ENCODE measurements at regions not wholly inside any gene's neighbourhood (a gene's known extent, or its start where the extent isn't known, plus 50 kb on each side); places are given as distances from the start of the nearest gene placed in this dataset.

DNA sequence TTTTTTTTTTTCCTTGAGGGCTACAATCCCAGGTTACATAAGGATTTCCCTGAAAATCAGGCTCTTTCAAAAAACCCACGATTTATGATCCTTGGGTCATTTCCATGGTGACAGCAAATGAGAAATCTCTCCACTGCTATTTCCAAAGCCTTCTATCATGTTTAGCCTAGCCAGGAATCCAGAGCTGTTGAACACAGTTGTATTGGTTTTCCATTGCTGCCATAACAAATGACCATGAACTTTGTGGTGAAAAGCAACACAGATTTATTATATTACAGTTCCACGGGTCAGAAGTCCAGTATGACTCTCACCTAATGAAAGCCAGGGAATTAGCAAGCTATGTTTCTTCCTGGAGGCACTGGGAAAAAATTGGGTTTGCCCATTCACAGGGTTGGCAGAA is 106.6 kb downstream of the MAF start:
- Histone ChIP-seq H3F3A (replicated peaks; ENCODE audit: insufficient read depth) (no peaks in the 10 kb centered on the region), H3K79me2 (ENCODE audit: insufficient read depth) (no peaks in the 10 kb centered on the region), H3K4me2 (no peak overlapping the region), H3K9ac (no peak overlapping the region), H3K4me3 (ENCODE audit: low read depth in 2 of 2, low read length in 1 of 2) (no peak overlapping the region), H3K9me2 (no peaks in the 10 kb centered on the region), H3K4me1 (ENCODE audit: control insufficient read depth in 1 of 2, insufficient read depth in 2 of 2, low read depth in 1 of 2, low read length in 1 of 2) (no peaks in the 10 kb centered on the region), H3K27me3 (ENCODE audit: insufficient read depth) (no peaks in the 10 kb centered on the region), H3K27ac (ENCODE audit: low read depth in 2 of 2, low read length in 1 of 2) (no peak overlapping the region), H3K36me3 (replicated peaks in 1 of 2; ENCODE audit: control insufficient read depth in 1 of 2, insufficient read depth in 2 of 2, low read length in 1 of 2) (no peaks in the 10 kb centered on the region), H2AFZ (ENCODE audit: low read depth) (no peak overlapping the region), H4K20me1 (ENCODE audit: insufficient read depth) (no peaks in the 10 kb centered on the region), H3K9me3 (no peaks in the 10 kb centered on the region; the same call in 1 of the 2 replicates)
- WGBS (ENCODE audit: low lambda C conversion rate): 13% methylated on average over 2 of the region's 2 CpGs
- POLR2A ChIA-PET: no interaction called here
- DNase-seq: no peak
- TF ChIP-seq RFX5 (IDR thresholded peaks at IDR 0.05; ENCODE audit: low read length) (no peak), JUND (IDR thresholded peaks at IDR 0.05) (no peak), FOXM1 (IDR thresholded peaks at IDR 0.05; ENCODE audit: low read depth) (no peak), GABPA (IDR thresholded peaks at IDR 0.05; ENCODE audit: low read depth) (no peak), ELF1 (IDR thresholded peaks at IDR 0.05) (no peak), TEAD4 (IDR thresholded peaks at IDR 0.05; ENCODE audit: borderline replicate concordance, insufficient read depth) (no peak), EP300 (IDR thresholded peaks at IDR 0.05; ENCODE audit: borderline replicate concordance in 1 of 2, low read depth in 1 of 2, low read length in 1 of 2) (no peak), TAF1 (IDR thresholded peaks at IDR 0.05; ENCODE audit: borderline replicate concordance, low read depth, low read length) (no peak), RCOR1 (IDR thresholded peaks at IDR 0.05; ENCODE audit: low read length) (no peak), MXI1 (IDR thresholded peaks at IDR 0.05; ENCODE audit: low read depth, low read length) (no peak), SIN3A (IDR thresholded peaks at IDR 0.05; ENCODE audit: borderline replicate concordance, low read depth, low read length) (no peak)
- TF ChIP-seq, protein P1, sequence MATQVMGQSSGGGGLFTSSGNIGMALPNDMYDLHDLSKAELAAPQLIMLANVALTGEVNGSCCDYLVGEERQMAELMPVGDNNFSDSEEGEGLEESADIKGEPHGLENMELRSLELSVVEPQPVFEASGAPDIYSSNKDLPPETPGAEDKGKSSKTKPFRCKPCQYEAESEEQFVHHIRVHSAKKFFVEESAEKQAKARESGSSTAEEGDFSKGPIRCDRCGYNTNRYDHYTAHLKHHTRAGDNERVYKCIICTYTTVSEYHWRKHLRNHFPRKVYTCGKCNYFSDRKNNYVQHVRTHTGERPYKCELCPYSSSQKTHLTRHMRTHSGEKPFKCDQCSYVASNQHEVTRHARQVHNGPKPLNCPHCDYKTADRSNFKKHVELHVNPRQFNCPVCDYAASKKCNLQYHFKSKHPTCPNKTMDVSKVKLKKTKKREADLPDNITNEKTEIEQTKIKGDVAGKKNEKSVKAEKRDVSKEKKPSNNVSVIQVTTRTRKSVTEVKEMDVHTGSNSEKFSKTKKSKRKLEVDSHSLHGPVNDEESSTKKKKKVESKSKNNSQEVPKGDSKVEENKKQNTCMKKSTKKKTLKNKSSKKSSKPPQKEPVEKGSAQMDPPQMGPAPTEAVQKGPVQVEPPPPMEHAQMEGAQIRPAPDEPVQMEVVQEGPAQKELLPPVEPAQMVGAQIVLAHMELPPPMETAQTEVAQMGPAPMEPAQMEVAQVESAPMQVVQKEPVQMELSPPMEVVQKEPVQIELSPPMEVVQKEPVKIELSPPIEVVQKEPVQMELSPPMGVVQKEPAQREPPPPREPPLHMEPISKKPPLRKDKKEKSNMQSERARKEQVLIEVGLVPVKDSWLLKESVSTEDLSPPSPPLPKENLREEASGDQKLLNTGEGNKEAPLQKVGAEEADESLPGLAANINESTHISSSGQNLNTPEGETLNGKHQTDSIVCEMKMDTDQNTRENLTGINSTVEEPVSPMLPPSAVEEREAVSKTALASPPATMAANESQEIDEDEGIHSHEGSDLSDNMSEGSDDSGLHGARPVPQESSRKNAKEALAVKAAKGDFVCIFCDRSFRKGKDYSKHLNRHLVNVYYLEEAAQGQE (IDR thresholded peaks at IDR 0.05; ENCODE audit: low read depth, low read length): no peak
- CTCF ChIA-PET: no interaction called here

DNA sequence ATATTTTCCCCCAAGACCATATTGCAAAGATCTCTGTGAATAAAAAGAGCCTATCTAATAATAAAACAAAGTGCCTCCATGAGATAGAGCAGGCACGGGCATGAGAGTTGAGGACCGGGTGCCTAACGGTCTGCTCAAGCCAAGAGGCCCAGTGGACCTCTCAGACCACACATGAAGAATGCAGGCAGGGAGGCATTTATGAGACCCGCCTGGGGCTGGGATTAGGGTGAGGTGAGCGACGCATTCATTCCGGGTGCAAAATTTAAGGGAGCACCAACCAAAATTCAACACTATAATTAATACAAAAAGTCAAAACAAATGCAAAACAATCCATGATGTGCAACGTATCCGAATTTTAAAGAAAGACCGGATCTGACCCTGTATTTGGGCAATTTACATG is 108.5 kb downstream of the MAF start:
- no peaks in the 10 kb centered on the region for H3K27me3 ChIP-seq (ENCODE audit: insufficient read depth)
- no peak overlapping the region for H3K4me2 ChIP-seq
- H3K4me3 ChIP-seq (ENCODE audit: low read depth in 2 of 2, low read length in 1 of 2): no peak overlapping the region
- no peaks in the 10 kb centered on the region for H3K9me2 ChIP-seq
- no peaks in the 10 kb centered on the region for H3K4me1 ChIP-seq (ENCODE audit: control insufficient read depth in 1 of 2, insufficient read depth in 2 of 2, low read depth in 1 of 2, low read length in 1 of 2)
- H3F3A ChIP-seq (replicated peaks; ENCODE audit: insufficient read depth): no peaks in the 10 kb centered on the region
- no peaks in the 10 kb centered on the region; the same call in 1 of the 2 replicates for H3K9me3 ChIP-seq
- H3K79me2 ChIP-seq (ENCODE audit: insufficient read depth): no peaks in the 10 kb centered on the region
- 43% methylated on average over 10 of the region's 10 CpGs for WGBS (ENCODE audit: low lambda C conversion rate)
- no peak overlapping the region for H2AFZ ChIP-seq (ENCODE audit: low read depth)
- ChIA-PET CTCF (no interaction called here), POLR2A (no interaction called here)
- H3K27ac ChIP-seq (ENCODE audit: low read depth in 2 of 2, low read length in 1 of 2): no peak overlapping the region
- H3K36me3 ChIP-seq (replicated peaks in 1 of 2; ENCODE audit: control insufficient read depth in 1 of 2, insufficient read depth in 2 of 2, low read length in 1 of 2): no peaks in the 10 kb centered on the region
- H3K9ac ChIP-seq: no peak overlapping the region
- DNase-seq: no peak
- no peaks in the 10 kb centered on the region for H4K20me1 ChIP-seq (ENCODE audit: insufficient read depth)
- no peak for TF ChIP-seq RAD21 (IDR thresholded peaks at IDR 0.05; ENCODE audit: low read length)
- TF ChIP-seq, protein P2, sequence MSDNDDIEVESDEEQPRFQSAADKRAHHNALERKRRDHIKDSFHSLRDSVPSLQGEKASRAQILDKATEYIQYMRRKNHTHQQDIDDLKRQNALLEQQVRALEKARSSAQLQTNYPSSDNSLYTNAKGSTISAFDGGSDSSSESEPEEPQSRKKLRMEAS (IDR thresholded peaks at IDR 0.05; ENCODE audit: low read depth): no peak
- no peak for TF ChIP-seq SIN3A (IDR thresholded peaks at IDR 0.05; ENCODE audit: borderline replicate concordance, low read depth, low read length)
- TF ChIP-seq EZH2phosphoT487 (IDR thresholded peaks at IDR 0.05; ENCODE audit: borderline replicate concordance, low read depth): no peak
- TF ChIP-seq FOSL2 (IDR thresholded peaks at IDR 0.05; ENCODE audit: borderline replicate concordance, low read depth): no peak
- no peak for TF ChIP-seq FOXM1 (IDR thresholded peaks at IDR 0.05; ENCODE audit: low read depth)
- TF ChIP-seq MEF2A (IDR thresholded peaks at IDR 0.05; ENCODE audit: borderline replicate concordance, low read depth): no peak
- no peak for TF ChIP-seq EP300 (IDR thresholded peaks at IDR 0.05; ENCODE audit: borderline replicate concordance in 1 of 2, low read depth in 1 of 2, low read length in 1 of 2)
- TF ChIP-seq GATA2 (CRISPR knock-in tag; IDR thresholded peaks at IDR 0.05): no peak
- TF ChIP-seq, protein P1 (IDR thresholded peaks at IDR 0.05; ENCODE audit: low read depth, low read length): no peak
- no peak for TF ChIP-seq CHD2 (IDR thresholded peaks at IDR 0.05; ENCODE audit: low read length, partially characterized antibody)
- TF ChIP-seq NRF1 (IDR thresholded peaks at IDR 0.05; ENCODE audit: low read depth, low read length): no peak
- no peak for TF ChIP-seq FOXJ3 (CRISPR knock-in tag; IDR thresholded peaks at IDR 0.05)
- TF ChIP-seq TCF12 (IDR thresholded peaks at IDR 0.05): no peak

Data from SK-N-SH (cell line).